GM12878 (cell line): ENCODE measurements at regions not wholly inside any gene's neighbourhood (a gene's known extent, or its start where the extent isn't known, plus 50 kb on each side); places are given as distances from the start of the nearest gene placed in this dataset.

Experiments
- ATAC-seq: fragments of 200-7000 bp; cut with Tn5 transposase; 3 replicates; pipeline ENCODE4 v1.9.1; 2020; ENCODE audit warnings: mild to moderate bottlenecking, moderate library complexity
- BruUV-seq: library from RNA; stranded (reverse); fragments of 400-500 nt; replicated peaks from 2 replicates; lab custom pipeline; 2021; lab: Mats Ljungman, UMichigan
- CTCF ChIA-PET: fragments of 300-600 bp; sonication (Branson Sonifier 250); formaldehyde crosslinking; extraction: SDS; loops from one replicate; lab custom pipeline; 2021; ENCODE audit warnings: inconsistent platforms; lab: Yijun Ruan, JAX
- POLR2A ChIA-PET: fragments of 350-600 bp; formaldehyde crosslinking; extraction: SDS; loops from one replicate; lab custom pipeline; 2021; ENCODE audit warnings: inconsistent platforms; lab: Charles Lee
- RAD21 ChIA-PET: fragments of 300-600 bp; sonication (Branson Sonifier 250); formaldehyde crosslinking; loops from one replicate; lab custom pipeline; 2023; ENCODE audit warnings: antibody characterized with exemption; ENCODE audit not compliant: unreplicated experiment; lab: Charles Lee
- SMC1A ChIA-PET: fragments of 300-600 bp; sonication (Branson Sonifier 250); formaldehyde crosslinking; loops from one replicate; lab custom pipeline; 2023; ENCODE audit not compliant: unreplicated experiment, uncharacterized antibody; lab: Charles Lee
- DNase-seq: peaks from one replicate; pipeline ENCODE4 v3.0.0-alpha.2; 2011; ENCODE audit warnings: low read depth, low spot score
- FAIRE-seq: peaks from 3 replicates; lab custom pipeline; 2011; peaks lifted over from hg19 to GRCh38; lab: Jason Lieb, UNC
- H2AFZ ChIP-seq: 2 replicates; pipeline ENCODE4 v1.6.0; 2011; ENCODE audit warnings: low read depth, low read length, control low read depth; ENCODE audit not compliant: control insufficient read depth
- H3K27ac ChIP-seq: 2 replicates; pipeline ENCODE4 v1.5.1; 2011; ENCODE audit warnings: control low read depth; ENCODE audit not compliant: control insufficient read depth, insufficient read depth
- H3K27me3 ChIP-seq, 2 experiments: replicated peaks in 1 of 2; 2 replicates each; pipeline versions ENCODE4 v1.6.0 to v1.6.1; 2011; ENCODE audit warnings: low read length in 1 of 2; ENCODE audit not compliant: control insufficient read depth in 2 of 2, insufficient read depth in 2 of 2
- H3K36me3 ChIP-seq, 2 experiments: 2 replicates each; pipeline ENCODE4 v1.5.1; 2011; ENCODE audit warnings: low read length in 1 of 2; ENCODE audit not compliant: control insufficient read depth in 2 of 2, insufficient read depth in 2 of 2
- H3K4me1 ChIP-seq: 2 replicates; pipeline ENCODE4 v1.6.1; 2011; ENCODE audit warnings: mild to moderate bottlenecking, low read length, moderate library complexity, mixed read lengths; ENCODE audit not compliant: control insufficient read depth, insufficient read depth
- H3K4me2 ChIP-seq: 2 replicates; pipeline ENCODE4 v1.6.0; 2011; ENCODE audit warnings: control low read depth; ENCODE audit not compliant: control insufficient read depth, insufficient read depth
- H3K4me3 ChIP-seq: fragments of 200-600 bp; sonication (generic); 2 replicates; pipeline ENCODE4 v1.5.1; 2016
- H3K79me2 ChIP-seq: 2 replicates; pipeline ENCODE4 v1.6.0; 2011; ENCODE audit warnings: low read length; ENCODE audit not compliant: control insufficient read depth, insufficient read depth
- H3K9ac ChIP-seq: 2 replicates; pipeline ENCODE4 v1.8.0; 2011; ENCODE audit warnings: low read length, control low read depth, mixed read lengths; ENCODE audit not compliant: control insufficient read depth, insufficient read depth
- H3K9me3 ChIP-seq: replicated peaks from 3 replicates; pipeline ENCODE4 v1.5.1; 2011; ENCODE audit warnings: mild to moderate bottlenecking, low read length; ENCODE audit not compliant: control insufficient read depth, insufficient read depth
- H4K20me1 ChIP-seq: 2 replicates; pipeline ENCODE4 v1.6.0; 2011; ENCODE audit not compliant: control insufficient read depth, insufficient read depth
- ATF3 ChIP-seq: IDR thresholded peaks from 2 replicates; pipeline ENCODE4 v1.6.1; 2011; ENCODE audit warnings: low read depth, mild to moderate bottlenecking, low read length, moderate library complexity, borderline replicate concordance; ENCODE audit errors: extremely low read depth
- CREM ChIP-seq: IDR thresholded peaks from 2 replicates; pipeline ENCODE4 v1.6.1; 2014; ENCODE audit warnings: antibody characterized with exemption, low read depth
- FOXM1 ChIP-seq: IDR thresholded peaks from 2 replicates; pipeline ENCODE4 v1.6.1; 2012; ENCODE audit warnings: low read depth, mild to moderate bottlenecking, inconsistent platforms, low read length, moderate library complexity
- GABPA ChIP-seq: IDR thresholded peaks from 2 replicates; pipeline ENCODE4 v1.6.1; 2014; ENCODE audit warnings: antibody characterized with exemption, low read depth, mild to moderate bottlenecking, inconsistent platforms
- HDAC2 ChIP-seq: fragments of 200-600 bp; sonication (generic); IDR thresholded peaks from 2 replicates; pipeline ENCODE4 v1.6.1; 2017
- NBN ChIP-seq: fragments of 450-650 bp; IDR thresholded peaks from 2 replicates; pipeline ENCODE4 v1.6.1; 2016
- NFXL1 ChIP-seq: fragments of 450-650 bp; IDR thresholded peaks from 2 replicates; pipeline ENCODE4 v1.6.1; 2017; ENCODE audit warnings: antibody characterized with exemption, mild to moderate bottlenecking, borderline replicate concordance
- RUNX3 ChIP-seq: IDR thresholded peaks from 2 replicates; pipeline ENCODE4 v1.6.1; 2012; ENCODE audit warnings: low read length, inconsistent platforms
- TAF1 ChIP-seq: IDR thresholded peaks from 2 replicates; pipeline ENCODE4 v1.6.1; 2011; ENCODE audit warnings: mild to moderate bottlenecking, low read depth, low read length, borderline replicate concordance
- WGBS: methylation state at CpG from one replicate; pipeline ENCODE4 v1.1.6; 2016; ENCODE audit warnings: low lambda C conversion rate; ENCODE audit not compliant: insufficient replicate concordance, insufficient coverage; ENCODE audit errors: missing lambda C conversion rate; 5-methylcytosine and 5-hydroxymethylcytosine counted together
- in situ Hi-C: fragments of 300-500 bp; cut with MboI; formaldehyde crosslinking; loops from 9 replicates; pipeline ENCODE4 v1.14.3; 2018; ENCODE audit warnings: mixed read lengths
- intact Hi-C: fragments of 100-400 bp; cut with micrococcal nuclease; formaldehyde crosslinking; loops from one replicate; pipeline ENCODE4 v1.14.2; 2022; ENCODE audit not compliant: unreplicated experiment

GRCh38 chr14:56487761-56488160 lies 91.8 kb upstream of the TMEM260 start:
- TF ChIP-seq HDAC2 (no peak), NFXL1 (no peak), FOXM1 (no peak), CREM (no peak), GABPA (no peak), TAF1 (no peak), ATF3 (no peak), NBN (no peak)
- TF ChIP-seq, all 136 proteins: peak for 0
- intact Hi-C loops = no loop called here
- no peaks in the 10 kb centered on the region for H3K27me3 ChIP-seq
- H3K4me3 ChIP-seq = no peak overlapping the region
- no peaks in the 10 kb centered on the region for H3K4me1 ChIP-seq
- CTCF ChIA-PET = interaction anchor here (1.2 to 3.1 kb wide), 4 partner anchors 12 to 829 kb away, joined by 3 to 10 read pairs (median 6); no protein-coding TSS in a partner anchor
- POLR2A ChIA-PET = no interaction called here
- H4K20me1 ChIP-seq = no peaks in the 10 kb centered on the region
- H3K27ac ChIP-seq = no peak overlapping the region
- no peak for DNase-seq
- 28% methylated on average over 1 of the region's 1 CpG for WGBS
- in situ Hi-C loops = no loop called here
- no peaks in the 10 kb centered on the region for H3K79me2 ChIP-seq
- H3K36me3 ChIP-seq = no peaks in the 10 kb centered on the region
- SMC1A ChIA-PET = interaction anchor here (1.6 to 2.0 kb wide), 2 partner anchors 11 to 14 kb away, joined by 7 read pairs; no protein-coding TSS in a partner anchor
- FAIRE-seq = no peak
- no TSS peak for BruUV-seq
- no peak overlapping the region for H3K4me2 ChIP-seq
- no peak for ATAC-seq
- RAD21 ChIA-PET = interaction anchor here (1.4 kb wide), 1 partner anchor 13 kb away, joined by 4 read pairs; no protein-coding TSS in a partner anchor
- H3K9ac ChIP-seq = no peak overlapping the region
- no peaks in the 10 kb centered on the region for H3K9me3 ChIP-seq
- no peak overlapping the region for H2AFZ ChIP-seq

- intact Hi-C loops = no loop called here
- ATAC-seq (no peak), DNase-seq (no peak), FAIRE-seq (no peak)
- in situ Hi-C loops = no loop called here
- no peak for TF ChIP-seq RUNX3
- no peaks in the 10 kb centered on the region for H3K9me3 ChIP-seq
- BruUV-seq = no TSS peak
- H3K79me2 ChIP-seq = no peaks in the 10 kb centered on the region
- H3K4me3 ChIP-seq = no peak overlapping the region
- H3K27me3 ChIP-seq = no peaks in the 10 kb centered on the region
- ChIA-PET CTCF (interaction anchor here (2.2 to 3.1 kb wide), 2 partner anchors 12 to 14 kb away, joined by 9 to 10 read pairs; no protein-coding TSS in a partner anchor), RAD21 (no interaction called here), POLR2A (no interaction called here), SMC1A (no interaction called here)
- H3K4me2 ChIP-seq = no peak overlapping the region
- no peak overlapping the region for H3K9ac ChIP-seq
- H3K36me3 ChIP-seq = no peaks in the 10 kb centered on the region
- 19% methylated on average over 1 of the region's 1 CpG for WGBS
- H3K4me1 ChIP-seq = no peaks in the 10 kb centered on the region
- no peaks in the 10 kb centered on the region for H4K20me1 ChIP-seq
- H3K27ac ChIP-seq = no peak overlapping the region
- no peak overlapping the region for H2AFZ ChIP-seq
Observed at GRCh38 chr14:56488306-56488705, 91.3 kb upstream of the TMEM260 start.
